T-helper 1 cell (primary cell): ENCODE measurements at regions not wholly inside any gene's neighbourhood (a gene's known extent, or its start where the extent isn't known, plus 50 kb on each side); places are given as distances from the start of the nearest gene placed in this dataset.

ENCODE experiments used
- DNase-seq, 5 donors: peaks; one replicate each; pipeline ENCODE4 v3.0.0-alpha.2; 2012 to 2020

- DNase-seq = no peak
Observed at GRCh38 chr11:121898903-121899302, 217.1 kb downstream of the BLID start.

- no peak for DNase-seq
Observed at GRCh38 chr11:121895919-121896318, 220.1 kb downstream of the BLID start.

GRCh38 chr11:121894581-121894980 is 221.4 kb downstream of the BLID start:
- no peak for DNase-seq

- DNase-seq = no peak
Observed at GRCh38 chr11:121892863-121893262, 223.2 kb downstream of the BLID start.

- no peak for DNase-seq
Observed at GRCh38 chr11:121892131-121892681, 223.8 kb downstream of the BLID start.

- DNase-seq = no peak
Observed at GRCh38 chr11:121890946-121891515, 225.0 kb downstream of the BLID start.

- DNase-seq = no peak
Observed at GRCh38 chr11:121890377-121890776, 225.6 kb downstream of the BLID start.

GRCh38 chr11:121889931-121890330 is 226.1 kb downstream of the BLID start:
- no peak for DNase-seq

- no peak for DNase-seq
Observed at GRCh38 chr11:121889186-121889585, 226.8 kb downstream of the BLID start.

- DNase-seq = no peak
Observed at GRCh38 chr11:121887976-121888557, 227.9 kb downstream of the BLID start.

GRCh38 chr11:121887569-121887968 is 228.4 kb downstream of the BLID start:
- no peak for DNase-seq

- DNase-seq = no peak
Observed at GRCh38 chr11:121886996-121887395, 229.0 kb downstream of the BLID start.

- no peak for DNase-seq
Observed at GRCh38 chr11:121886005-121886734, 229.8 kb downstream of the BLID start.

GRCh38 chr11:121884626-121885025 is 231.4 kb downstream of the BLID start:
- DNase-seq = no peak

GRCh38 chr11:121881806-121882205 is 234.2 kb downstream of the BLID start:
- no peak for DNase-seq

- no peak for DNase-seq
Observed at GRCh38 chr11:121877152-121877551, 238.9 kb downstream of the BLID start.

GRCh38 chr11:121873766-121874165 is 242.2 kb downstream of the BLID start:
- no peak for DNase-seq

- DNase-seq = no peak
Observed at GRCh38 chr11:121872356-121872755, 243.7 kb downstream of the BLID start.

- no peak for DNase-seq
Observed at GRCh38 chr11:121870206-121871045, 245.6 kb downstream of the BLID start.

- no peak for DNase-seq
Observed at GRCh38 chr11:121869478-121869877, 246.5 kb downstream of the BLID start.

GRCh38 chr11:121866754-121867153 is 249.3 kb downstream of the BLID start:
- DNase-seq = no peak

GRCh38 chr11:121864660-121865059 is 251.4 kb downstream of the BLID start:
- DNase-seq = no peak

- DNase-seq = no peak
Observed at GRCh38 chr11:121863126-121863525, 252.9 kb downstream of the BLID start.
